Activated effector memory CD4-positive, alpha-beta T cell treated with Interleukin-2 at 50 U/mL for 16 hours (primary cell): ENCODE measurements at regions not wholly inside any gene's neighbourhood (a gene's known extent, or its start where the extent isn't known, plus 50 kb on each side); places are given as distances from the start of the nearest gene placed in this dataset.

ENCODE experiments used
- DNase-seq: peaks from one replicate; pipeline ENCODE4 v3.0.0-alpha.2; 2020

DNA sequence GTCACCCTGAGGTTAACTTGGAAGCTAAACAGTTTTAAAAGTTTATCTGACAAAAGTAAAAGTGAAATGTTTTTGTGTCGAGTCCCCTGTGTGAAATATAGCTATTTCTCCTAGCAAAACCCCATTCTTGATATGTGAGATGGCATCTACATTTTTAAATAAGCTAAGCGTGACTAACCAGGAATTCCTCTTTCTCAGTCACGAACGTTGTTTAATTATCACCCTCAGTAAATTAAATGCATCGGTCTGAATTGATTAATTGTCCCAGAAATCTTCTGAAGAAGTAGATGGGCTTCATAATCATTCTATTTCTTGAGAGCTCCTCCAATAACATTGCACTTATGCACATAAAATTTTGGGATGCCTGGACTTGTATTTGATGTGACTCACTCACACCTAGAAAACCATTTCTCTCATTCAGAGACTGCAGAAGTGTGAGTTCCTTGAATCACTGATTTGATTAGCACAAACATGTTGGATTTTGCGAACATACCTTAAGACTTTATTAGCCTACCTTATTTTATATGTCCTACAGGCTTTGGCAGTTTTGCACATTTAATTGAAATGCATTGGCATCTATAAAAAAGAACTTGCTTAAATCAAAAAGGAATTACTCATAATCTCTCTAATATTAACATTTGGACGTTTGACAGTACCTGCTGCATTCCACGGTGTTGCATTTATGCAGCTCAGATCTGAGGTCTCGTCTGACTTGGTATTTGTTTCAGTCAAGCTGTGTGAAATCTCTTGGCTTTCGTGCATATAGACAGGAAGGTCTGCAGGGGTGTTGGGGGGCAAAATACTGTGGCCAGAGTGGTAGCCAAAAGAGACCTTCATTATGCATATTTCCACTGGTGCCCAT, 475.2 kb downstream of the EPHA4 start:
- no peak for DNase-seq

DNA sequence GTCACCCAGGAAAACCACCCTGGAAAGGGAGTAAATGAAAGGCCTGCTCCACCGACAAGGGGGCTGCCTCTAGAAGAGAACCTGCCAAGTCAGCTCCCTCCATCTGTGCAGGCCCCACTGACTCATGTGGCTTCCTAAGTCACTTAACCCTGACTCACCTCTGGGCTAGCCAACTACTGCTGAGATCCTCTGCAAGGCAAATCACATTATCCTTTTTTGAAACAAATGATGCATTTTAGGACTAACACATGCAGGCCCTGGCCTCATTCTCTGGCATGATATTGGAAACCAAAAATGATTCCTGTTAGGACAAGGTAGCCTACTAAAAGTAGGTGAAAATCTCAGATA, 474.6 kb downstream of the EPHA4 start:
- DNase-seq = no peak

DNA sequence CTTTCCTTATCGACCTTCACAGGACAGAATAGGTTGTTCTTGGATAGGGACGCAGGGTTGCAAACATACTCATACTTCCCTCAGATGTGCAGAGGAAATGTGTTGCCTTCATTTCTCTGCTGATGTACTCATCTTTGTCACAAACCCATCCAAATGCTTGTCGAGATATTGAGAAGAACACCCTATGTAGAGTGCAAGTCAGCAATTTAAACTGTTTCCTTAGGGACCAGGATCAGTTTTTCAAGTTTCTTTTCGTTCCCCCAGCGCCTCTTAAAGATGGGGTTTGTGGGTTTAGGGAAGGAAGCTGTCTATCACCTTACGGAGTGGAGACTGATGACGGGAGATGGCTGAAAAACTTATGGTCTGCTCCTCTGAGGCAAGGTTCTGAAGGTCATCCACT, 474.2 kb downstream of the EPHA4 start:
- no peak for DNase-seq

DNA sequence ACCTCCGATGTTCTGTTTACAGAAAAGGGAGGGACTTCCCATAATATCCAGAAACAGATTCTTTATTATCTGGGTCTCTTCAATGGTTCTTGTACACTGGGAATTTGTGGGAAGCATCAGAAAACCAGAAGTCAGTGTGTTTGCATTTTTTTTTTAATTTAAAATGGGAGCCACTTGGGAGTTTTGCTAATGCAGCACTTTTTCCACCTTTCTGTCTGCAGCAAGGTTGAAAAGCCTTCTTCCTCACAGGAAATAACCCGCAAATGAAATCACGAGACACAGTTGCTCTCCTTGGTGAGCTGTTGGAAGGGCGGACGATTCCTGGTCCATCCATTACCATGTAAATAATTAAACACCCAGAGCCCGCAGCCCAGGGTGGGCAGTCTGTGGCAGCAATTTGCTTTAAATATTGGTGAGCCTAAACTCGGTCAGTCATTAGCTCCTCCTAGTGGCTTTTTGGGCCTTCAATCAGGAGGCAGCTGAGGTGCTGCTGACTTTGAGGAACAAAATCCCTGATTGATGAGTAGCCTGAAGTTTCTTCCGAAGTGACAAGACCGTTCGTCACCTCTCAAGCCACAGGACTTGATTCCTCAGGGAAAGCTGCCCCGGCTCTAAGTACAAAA, 471.5 kb downstream of the EPHA4 start:
- DNase-seq = no peak

DNA sequence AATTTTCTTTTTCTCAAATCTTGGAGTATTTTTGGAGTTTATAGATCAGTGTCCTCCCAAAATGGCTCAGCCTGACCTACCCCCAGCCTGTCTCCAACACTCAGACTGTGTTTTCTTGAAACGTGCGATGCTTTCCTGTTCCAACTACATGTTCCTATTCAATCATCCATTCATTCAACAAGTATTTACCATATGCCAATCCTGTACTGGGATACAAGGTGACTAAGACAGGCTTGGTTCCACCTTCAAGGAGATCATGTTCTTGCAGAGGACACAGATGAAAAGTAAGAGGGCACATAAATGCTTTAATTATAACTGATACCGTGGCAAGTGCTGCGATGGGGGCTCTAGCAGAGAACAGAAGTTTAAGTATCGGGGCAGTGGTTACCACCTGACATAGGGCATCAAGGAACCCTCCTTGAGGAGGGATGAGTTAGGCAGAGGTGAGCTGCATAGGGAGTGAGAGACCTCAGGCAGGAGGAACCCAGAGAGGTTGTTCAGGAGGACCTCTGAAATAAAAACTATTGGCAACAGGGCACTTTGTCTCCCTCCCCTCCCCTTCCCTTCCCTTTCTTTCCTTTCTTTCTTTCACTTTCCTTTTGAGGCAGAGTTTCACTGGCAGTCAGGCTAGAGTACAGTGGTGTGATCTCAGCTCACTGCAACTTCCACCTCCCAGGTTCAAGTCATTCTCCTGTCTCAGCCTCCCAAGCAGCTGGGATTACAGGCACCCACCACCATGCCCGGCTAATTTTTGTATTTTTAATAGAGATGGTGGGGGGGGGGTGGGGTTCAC, 469.0 kb downstream of the EPHA4 start:
- DNase-seq = no peak

DNA sequence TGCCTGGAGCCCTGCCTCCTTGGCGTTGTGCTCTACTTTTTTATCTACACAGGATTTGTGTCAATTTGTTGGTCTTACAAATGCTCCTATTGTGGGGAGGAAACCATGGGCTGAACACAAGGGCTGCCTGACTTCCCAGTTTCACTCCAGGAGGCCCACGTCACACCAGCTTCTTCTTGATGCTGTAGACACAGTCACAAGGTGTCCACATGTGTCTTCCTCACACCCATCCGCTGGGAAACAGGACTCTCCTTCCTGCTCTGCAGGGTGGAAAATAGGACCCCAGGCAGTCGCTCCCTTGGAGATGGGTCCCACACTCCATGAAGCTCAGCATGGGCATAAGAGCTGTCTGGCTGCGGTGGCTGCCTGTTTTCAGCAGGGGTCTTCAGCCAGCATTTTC, 468.2 kb downstream of the EPHA4 start:
- no peak for DNase-seq

DNA sequence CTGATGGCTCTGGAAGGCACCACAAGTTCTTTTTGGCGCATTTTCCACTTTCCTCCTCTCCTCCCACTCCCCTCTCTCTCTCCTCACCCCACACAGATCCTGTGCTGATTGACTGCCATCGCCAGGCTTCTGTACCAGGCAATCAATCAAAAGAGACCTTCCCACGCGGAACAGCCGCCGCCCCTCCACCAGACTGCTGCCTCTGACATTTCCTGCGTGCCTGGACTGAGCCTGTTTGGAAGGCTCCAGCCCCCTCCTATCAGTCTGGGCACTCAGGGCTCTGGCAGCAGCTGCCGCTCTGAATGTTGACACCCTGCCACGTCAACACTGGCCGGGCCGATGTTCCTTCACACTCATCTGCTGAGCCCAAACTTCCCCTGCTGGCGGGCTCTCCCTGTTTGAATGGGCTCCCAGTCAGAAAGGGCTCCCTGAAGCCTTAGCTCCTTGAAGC, 467.7 kb downstream of the EPHA4 start:
- no peak for DNase-seq

DNA sequence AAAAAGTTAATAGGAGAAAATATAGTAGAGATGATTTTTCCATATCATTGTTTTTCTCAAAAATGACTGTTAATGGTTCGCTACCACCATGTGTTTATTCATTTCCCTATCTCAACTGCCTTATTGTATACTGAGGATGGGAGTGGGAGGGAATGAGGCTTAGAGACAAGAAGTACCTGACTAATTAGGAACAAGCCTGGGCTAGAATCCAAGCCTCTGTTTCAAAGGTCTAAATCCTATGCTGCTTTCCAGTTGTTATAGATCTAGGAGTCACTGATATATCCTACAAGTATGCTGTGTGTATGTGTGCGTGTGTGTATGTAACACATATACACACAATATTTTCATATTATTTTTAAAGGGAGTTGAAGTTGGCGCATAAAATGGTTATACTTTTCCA, 465.9 kb downstream of the EPHA4 start:
- no peak for DNase-seq

DNA sequence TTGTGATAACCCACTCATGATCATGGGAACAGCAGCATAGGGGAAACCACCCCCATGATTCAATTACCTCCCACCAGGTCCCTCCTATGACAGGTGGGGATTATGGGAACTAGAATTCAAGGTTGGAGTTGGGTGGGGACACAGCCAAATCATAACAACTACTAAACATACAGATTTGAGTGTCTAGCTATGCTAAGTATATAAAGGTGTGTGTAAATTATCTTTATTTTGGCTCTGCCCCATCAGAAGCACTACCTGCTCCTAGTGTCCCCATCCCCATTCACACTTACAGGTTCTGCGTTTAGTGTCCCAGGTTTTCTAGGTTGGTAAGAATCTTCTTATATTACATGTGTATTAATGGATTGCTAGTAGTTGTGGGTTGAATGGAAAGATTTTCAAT, 464.7 kb downstream of the EPHA4 start:
- DNase-seq = no peak

DNA sequence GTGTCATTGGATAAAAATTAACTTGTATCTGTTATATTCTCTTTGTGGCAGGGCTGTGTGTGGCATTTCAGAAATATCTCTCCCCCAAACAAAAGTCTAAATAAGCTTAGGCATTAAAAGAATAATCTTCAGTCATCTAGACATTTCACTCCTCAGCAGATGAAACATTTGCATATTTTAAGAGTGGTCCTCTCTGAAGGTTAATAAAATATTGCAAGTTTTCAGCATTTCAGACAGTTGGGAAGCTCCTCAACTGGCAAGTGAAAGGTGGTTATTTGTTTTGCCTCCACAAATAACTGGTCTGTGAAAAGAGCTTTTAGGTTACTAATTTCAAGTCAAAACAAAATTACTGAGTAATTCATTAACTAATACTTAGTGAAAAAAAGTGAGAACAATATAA, 462.6 kb downstream of the EPHA4 start:
- no peak for DNase-seq

DNA sequence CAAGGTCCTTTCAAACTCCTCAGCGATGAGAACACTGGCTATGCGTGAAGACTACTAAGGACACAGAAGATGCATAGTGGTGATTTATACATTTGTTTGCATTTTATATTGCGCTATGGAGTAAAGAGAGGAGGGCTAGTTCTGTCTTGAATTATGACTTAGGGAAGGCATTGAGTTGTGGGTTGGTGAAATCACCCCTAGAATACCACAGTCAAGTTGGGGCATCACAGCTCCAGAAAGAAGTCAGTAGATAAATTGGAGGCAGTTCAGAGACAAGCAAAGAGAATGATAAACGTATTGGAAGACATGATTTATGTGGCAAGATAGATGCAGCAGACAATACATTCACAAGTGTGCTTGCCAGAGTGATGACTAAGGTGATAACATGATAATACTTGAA, 460.4 kb downstream of the EPHA4 start:
- DNase-seq = no peak

DNA sequence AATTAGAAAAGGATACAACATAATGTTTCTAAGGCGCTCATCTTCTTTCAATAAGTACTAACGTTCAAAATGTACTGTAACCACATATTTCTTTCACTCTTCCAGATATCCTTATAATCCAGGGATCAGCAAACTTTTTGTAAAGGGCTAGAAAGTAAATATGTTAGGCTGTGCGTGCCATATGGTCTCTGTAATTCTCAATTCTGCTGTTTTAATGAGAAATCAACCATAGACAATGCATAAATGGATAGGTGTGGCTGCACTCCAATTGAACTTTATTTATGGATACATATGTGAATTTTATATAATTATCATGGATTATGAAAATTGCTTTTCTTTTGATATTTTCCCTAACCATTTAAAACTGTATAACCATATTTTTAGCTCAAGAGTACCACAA, 459.4 kb downstream of the EPHA4 start:
- DNase-seq = no peak

DNA sequence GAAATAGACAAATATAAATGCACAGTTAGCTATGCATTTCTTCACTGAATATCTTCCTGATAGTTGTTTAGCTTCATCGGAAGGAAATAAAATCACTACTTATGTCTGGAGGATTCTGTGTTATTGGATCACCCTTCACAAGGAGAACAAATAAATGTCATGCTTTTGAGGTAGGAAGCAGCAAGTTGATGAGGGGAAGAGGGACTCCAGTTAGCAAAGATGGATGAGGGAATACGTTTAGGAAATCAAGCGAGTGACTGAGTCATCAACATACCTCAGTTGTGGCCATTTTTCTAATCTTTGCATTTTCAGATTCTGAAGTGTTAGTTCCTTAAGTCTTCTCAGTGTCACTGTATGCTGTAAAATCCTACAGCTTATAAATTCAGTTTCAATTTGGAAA, 456.2 kb downstream of the EPHA4 start:
- no peak for DNase-seq

DNA sequence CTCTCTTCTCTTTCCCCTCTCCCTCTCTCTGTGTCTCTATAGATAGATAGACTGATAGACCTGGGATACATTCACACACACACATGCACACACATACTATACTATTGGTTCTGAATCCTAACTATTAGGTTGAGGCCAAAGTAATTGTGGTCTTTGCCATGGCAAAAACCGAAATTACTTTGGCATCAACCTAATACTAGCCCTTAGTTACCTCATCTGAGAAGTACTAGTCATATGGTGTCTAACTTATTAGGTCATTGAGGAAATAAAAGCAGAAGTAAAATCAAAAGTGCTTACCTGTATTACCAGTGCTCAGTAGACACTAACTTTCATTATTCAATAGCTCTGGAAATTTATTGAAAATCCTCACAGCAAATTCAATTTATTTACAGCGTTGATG, 451.5 kb downstream of the EPHA4 start:
- no peak for DNase-seq

DNA sequence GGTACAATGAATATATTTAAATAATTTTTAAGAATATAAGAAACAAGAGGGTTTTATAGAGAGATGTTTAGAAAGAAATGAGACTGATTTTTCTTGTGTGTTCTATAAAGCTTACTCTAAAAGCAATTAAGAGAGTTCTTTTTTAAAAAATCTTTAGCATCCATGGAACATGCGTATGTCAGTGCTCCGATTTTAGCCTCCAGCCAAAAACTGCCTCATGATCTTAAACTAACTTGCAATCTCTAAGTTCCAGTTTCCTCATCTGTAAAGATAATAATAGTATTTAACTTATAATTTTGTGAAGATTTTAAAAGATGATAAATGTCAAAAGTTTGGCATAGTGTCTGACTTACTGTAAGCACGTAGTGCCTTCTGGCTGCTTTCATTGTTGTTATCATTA, 448.7 kb downstream of the EPHA4 start:
- DNase-seq = no peak

DNA sequence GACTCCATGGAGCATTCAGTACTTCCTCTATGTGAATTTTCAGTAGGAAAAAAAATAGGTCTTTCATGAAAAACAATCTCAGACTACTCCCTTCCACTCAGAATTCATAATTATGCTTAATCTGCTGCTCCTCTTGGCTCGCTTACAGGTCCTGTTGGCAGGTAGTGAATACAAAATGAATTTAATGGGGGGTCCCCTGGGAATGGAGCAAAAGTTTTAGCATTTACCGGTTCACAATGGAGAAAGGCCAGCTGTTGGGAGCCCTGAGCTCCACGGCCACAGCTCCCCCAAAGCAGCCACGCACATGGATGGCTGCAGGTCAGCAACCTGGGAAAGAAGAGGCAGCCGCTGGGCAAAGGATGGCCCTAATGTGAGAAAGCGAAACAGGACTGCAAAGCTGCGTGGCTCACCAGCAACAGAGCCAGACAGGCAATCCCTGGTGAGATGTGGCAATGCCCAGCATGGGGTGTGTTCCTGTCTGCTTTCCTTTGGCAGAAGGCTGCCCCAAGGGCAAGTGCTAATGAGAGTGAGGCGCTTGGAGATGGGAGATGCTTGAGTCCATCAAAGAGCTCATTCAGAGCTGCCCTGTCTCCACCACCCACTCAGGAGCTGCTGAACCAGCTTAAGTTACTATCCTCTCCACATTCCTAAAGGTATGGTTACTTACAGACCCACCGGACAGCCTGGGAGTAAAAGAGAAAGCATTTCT, 447.4 kb downstream of the EPHA4 start:
- no peak for DNase-seq

DNA sequence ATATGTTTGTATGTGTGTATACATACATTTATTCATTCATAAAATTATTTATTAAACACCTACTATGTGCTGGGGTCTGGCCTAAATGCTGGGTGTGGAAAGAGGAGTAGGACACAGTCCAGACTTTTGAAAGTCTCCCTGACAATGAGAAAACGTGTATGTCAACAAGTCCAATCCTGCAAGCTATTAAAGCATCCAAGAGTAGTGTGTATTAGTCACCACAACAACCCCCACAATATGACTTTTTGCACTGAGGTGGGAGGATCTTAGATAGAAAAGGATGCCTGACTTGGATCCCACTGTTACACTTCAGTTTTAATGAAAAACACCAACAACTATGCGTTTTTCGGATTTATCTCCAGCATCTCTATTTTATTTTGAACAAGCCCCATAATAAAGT, 446.4 kb downstream of the EPHA4 start:
- DNase-seq = no peak

DNA sequence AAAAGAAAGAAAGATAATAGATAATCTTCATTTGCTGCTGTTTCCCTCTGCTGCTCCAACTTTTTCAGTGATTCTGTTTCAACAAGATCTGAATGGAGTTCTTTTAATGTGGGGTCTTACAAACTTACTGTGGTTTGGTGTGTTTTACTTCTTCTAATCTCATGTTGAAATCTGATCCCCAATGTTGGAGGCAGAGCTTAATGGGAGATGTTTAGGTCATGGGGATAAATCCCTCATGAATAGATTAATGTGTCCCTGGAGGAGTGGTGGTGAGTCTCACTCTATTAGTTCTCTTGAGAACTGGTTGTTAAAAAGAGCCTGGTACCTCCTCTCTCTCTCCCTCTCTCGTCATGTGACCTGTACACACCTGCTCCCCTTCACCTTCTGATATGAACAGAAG, 442.4 kb downstream of the EPHA4 start:
- no peak for DNase-seq

DNA sequence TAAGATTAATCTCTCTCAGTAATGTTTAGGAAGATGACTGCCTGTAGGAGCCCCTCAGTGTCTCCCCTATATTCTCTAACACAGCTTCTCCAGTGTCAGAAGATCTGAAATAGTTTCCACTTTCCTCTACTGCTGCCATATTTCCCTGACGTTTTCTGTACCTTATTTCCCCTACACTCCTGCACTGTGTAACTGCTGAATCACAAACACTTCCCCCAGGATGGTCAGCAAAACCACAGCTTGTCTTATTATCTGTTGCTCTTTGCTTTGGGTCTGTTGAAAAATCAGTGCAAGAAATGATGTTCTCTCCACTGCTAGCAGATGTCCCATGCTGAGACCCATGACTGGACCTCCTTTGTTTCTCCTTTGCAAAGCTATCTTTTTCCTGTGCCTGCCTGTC, 441.7 kb downstream of the EPHA4 start:
- no peak for DNase-seq

DNA sequence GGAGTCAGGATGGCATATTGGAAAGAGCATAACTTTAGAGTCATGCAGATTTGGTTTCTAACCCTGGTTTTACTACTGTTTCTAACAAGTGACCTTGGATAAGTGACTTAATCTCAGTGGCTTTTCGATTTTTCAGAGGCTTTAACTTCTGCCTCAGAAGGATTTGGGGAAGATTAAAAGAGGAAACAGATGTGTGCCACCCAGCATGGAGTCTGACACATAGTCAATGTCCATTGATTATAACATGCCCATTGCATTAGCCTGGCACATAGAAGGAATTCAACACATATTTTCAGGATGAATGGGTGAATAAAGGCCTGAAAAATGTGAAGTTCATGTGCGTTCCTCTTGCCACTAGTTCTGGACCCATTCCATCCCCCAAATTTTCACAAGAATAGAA, 438.2 kb downstream of the EPHA4 start:
- no peak for DNase-seq

DNA sequence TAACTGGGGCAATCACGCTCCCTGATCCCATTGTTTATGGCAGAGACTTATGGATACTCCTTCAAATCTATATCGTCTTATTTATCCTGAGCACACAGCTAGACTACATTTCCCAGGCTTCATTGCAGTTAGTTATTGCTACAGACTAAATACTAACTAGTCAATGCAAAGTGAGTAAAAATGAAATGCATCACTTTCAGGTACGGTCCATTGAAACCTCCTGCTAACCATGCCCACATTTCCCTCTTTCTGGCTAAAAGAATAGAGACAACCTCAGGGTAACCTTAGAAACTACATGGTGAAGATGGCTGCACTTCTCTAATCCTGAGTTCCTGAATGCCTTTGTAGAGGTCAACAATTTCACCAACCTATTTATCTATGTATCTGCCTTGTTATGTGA, 437.4 kb downstream of the EPHA4 start:
- no peak for DNase-seq

DNA sequence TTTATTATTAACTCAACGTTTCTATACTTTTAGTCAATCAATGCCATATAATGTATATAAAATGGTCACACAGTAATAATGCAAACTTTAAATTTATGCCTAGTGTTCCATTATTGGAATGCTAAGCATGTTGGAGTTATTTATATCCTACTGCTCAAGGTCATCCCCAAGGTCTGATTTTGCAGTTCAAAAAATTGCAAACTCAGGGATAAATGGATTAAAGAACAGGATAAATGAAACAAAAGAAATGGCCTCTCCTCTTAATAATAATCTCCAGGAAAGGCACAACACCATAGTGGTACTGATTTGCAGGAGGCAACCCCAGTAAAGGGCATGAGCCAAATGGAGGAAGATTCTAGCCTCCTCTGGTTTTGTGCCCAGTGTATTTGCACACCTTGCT, 436.4 kb downstream of the EPHA4 start:
- no peak for DNase-seq

DNA sequence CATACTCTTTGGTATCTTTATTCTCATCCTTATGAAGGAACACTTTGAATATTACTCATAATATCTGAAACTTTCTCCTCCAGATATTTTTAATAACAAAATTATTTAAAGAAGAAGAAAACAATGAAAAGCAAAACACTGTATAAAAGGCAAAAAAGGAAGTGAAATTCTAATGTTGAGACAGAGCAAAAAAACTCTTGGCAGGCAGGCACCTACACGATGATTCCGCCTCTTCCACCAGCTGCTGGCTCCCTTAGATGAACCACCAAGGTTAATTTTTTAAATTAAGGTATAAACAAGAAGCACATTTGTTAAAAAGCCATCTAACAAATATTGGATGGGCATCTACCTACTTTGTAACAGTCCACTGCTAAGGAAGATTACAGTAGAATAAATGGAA, 434.7 kb downstream of the EPHA4 start:
- DNase-seq = no peak
